Testis (tissue), 2 donors: ENCODE measurements at regions not wholly inside any gene's neighbourhood (a gene's known extent, or its start where the extent isn't known, plus 50 kb on each side); places are given as distances from the start of the nearest gene placed in this dataset.

Source experiments
- DNase-seq: peaks from one replicate; pipeline ENCODE4 v3.0.0-alpha.2; 2019
- H3K27ac ChIP-seq, 2 donors: fragments of 200-600 bp; sonication (generic); one replicate each; pipeline ENCODE4 v1.5.1; 2019
- H3K27me3 ChIP-seq: fragments of 200-600 bp; sonication (generic); one replicate; pipeline ENCODE4 v1.5.1; 2019
- H3K36me3 ChIP-seq: fragments of 200-600 bp; sonication (generic); one replicate; pipeline ENCODE4 v1.5.1; 2017; ENCODE audit warnings: low read depth; ENCODE audit errors: missing control alignments
- H3K4me1 ChIP-seq: fragments of 200-600 bp; sonication (generic); one replicate; pipeline ENCODE4 v1.5.1; 2019
- H3K4me3 ChIP-seq, 2 donors: fragments of 200-600 bp; sonication (generic); one replicate each; pipeline ENCODE4 v1.5.1; 2017 to 2019
- H3K9me3 ChIP-seq: fragments of 200-600 bp; sonication (generic); one replicate; pipeline ENCODE4 v1.5.1; 2017
- POLR2A ChIP-seq: fragments of 450-650 bp; IDR thresholded peaks from one replicate; pipeline ENCODE4 v1.6.1; 2017; ENCODE audit warnings: antibody characterized with exemption, mild to moderate bottlenecking, moderate library complexity
- WGBS, 2 donors: methylation state at CpG; one replicate each; pipeline ENCODE4 v1.1.5; 2018; 5-methylcytosine and 5-hydroxymethylcytosine counted together
- intact Hi-C: fragments of 100-400 bp; cut with DNase I; formaldehyde crosslinking; loops from one replicate; pipeline ENCODE4 v1.15.1; 2023; ENCODE audit warnings: low total_unique reads
- TF ChIP-seq, protein P1 (sequence below), 3 experiments: fragments of 450-650 bp in 2 of 3; fragments of 200-600 bp in 1 of 3; sonication (generic) in 1 of 3; IDR thresholded peaks; one replicate each; pipeline ENCODE4 v1.5.1; 2016 to 2019; ENCODE audit warnings: antibody characterized with exemption in 3 of 3, mild to moderate bottlenecking in 2 of 3, moderate library complexity in 1 of 3

- H3K9me3 ChIP-seq: no peaks in the 10 kb centered on the region
- no peak overlapping the region for H3K27ac ChIP-seq
- no peaks in the 10 kb centered on the region for H3K36me3 ChIP-seq
- no peaks in the 10 kb centered on the region for H3K27me3 ChIP-seq
- WGBS, 2 donors: 50 to 84% methylated on average over 1 of the region's 1 CpG
- DNase-seq: no peak
- intact Hi-C loops: no loop called here
- H3K4me3 ChIP-seq: no peak overlapping the region
- TF ChIP-seq POLR2A: no peak
- TF ChIP-seq, protein P1, sequence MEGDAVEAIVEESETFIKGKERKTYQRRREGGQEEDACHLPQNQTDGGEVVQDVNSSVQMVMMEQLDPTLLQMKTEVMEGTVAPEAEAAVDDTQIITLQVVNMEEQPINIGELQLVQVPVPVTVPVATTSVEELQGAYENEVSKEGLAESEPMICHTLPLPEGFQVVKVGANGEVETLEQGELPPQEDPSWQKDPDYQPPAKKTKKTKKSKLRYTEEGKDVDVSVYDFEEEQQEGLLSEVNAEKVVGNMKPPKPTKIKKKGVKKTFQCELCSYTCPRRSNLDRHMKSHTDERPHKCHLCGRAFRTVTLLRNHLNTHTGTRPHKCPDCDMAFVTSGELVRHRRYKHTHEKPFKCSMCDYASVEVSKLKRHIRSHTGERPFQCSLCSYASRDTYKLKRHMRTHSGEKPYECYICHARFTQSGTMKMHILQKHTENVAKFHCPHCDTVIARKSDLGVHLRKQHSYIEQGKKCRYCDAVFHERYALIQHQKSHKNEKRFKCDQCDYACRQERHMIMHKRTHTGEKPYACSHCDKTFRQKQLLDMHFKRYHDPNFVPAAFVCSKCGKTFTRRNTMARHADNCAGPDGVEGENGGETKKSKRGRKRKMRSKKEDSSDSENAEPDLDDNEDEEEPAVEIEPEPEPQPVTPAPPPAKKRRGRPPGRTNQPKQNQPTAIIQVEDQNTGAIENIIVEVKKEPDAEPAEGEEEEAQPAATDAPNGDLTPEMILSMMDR (IDR thresholded peaks at IDR 0.05): no peak
- no peaks in the 10 kb centered on the region for H3K4me1 ChIP-seq
Measured at GRCh38 chr1:61533546-61533945, 191.4 kb downstream of the TM2D1 start.

GRCh38 chr1:61531716-61532115 is 193.2 kb downstream of the TM2D1 start:
- intact Hi-C loops: no loop called here
- no peaks in the 10 kb centered on the region for H3K9me3 ChIP-seq
- H3K27ac ChIP-seq: no peak overlapping the region
- H3K27me3 ChIP-seq: no peaks in the 10 kb centered on the region
- H3K4me1 ChIP-seq: no peaks in the 10 kb centered on the region
- TF ChIP-seq, protein P1 (IDR thresholded peaks at IDR 0.05): no peak
- no peak for TF ChIP-seq POLR2A
- 64 to 73% methylated on average over 2 of the region's 2 CpGs for WGBS, 2 donors
- DNase-seq: no peak
- H3K36me3 ChIP-seq: no peaks in the 10 kb centered on the region
- H3K4me3 ChIP-seq: no peak overlapping the region

- DNase-seq: no peak
- WGBS, 2 donors: 86 to 92% methylated on average over 1 of the region's 1 CpG
- Histone ChIP-seq H3K9me3 (no peaks in the 10 kb centered on the region), H3K27me3 (no peaks in the 10 kb centered on the region), H3K27ac (no peak overlapping the region), H3K4me1 (no peaks in the 10 kb centered on the region), H3K36me3 (no peaks in the 10 kb centered on the region), H3K4me3 (no peak overlapping the region)
- intact Hi-C loops: no loop called here
- no peak for TF ChIP-seq POLR2A
- TF ChIP-seq, protein P1 (IDR thresholded peaks at IDR 0.05): no peak
Measured at GRCh38 chr1:61523893-61524605, 200.9 kb downstream of the TM2D1 start.

GRCh38 chr1:61523229-61523628 is 201.7 kb downstream of the TM2D1 start:
- H3K27ac ChIP-seq: no peak overlapping the region
- WGBS, 2 donors: 73 to 81% methylated on average over 1 of the region's 1 CpG
- TF ChIP-seq, protein P1 (IDR thresholded peaks at IDR 0.05): no peak
- no peak for TF ChIP-seq POLR2A
- DNase-seq: no peak
- H3K36me3 ChIP-seq: no peaks in the 10 kb centered on the region
- no peaks in the 10 kb centered on the region for H3K9me3 ChIP-seq
- intact Hi-C loops: no loop called here
- H3K27me3 ChIP-seq: no peaks in the 10 kb centered on the region
- H3K4me3 ChIP-seq: no peak overlapping the region
- no peaks in the 10 kb centered on the region for H3K4me1 ChIP-seq

GRCh38 chr1:61520401-61520800 is 204.5 kb downstream of the TM2D1 start:
- Histone ChIP-seq H3K4me1 (no peaks in the 10 kb centered on the region), H3K27ac (no peak overlapping the region), H3K9me3 (no peaks in the 10 kb centered on the region), H3K36me3 (no peaks in the 10 kb centered on the region), H3K4me3 (no peak overlapping the region), H3K27me3 (no peaks in the 10 kb centered on the region)
- TF ChIP-seq, protein P1 (IDR thresholded peaks at IDR 0.05): no peak
- TF ChIP-seq POLR2A: no peak
- DNase-seq: no peak
- intact Hi-C loops: no loop called here
